HG02981 (cell line): ENCODE measurements at regions not wholly inside any gene's neighbourhood (a gene's known extent, or its start where the extent isn't known, plus 50 kb on each side); places are given as distances from the start of the nearest gene placed in this dataset.

Experiments used
- ATAC-seq: cut with Tn5 transposase; IDR thresholded peaks from one replicate; pipeline ENCODE4 v1.9.1; 2021; ENCODE audit warnings: mild to moderate bottlenecking, moderate library complexity; ENCODE audit not compliant: unreplicated experiment

DNA sequence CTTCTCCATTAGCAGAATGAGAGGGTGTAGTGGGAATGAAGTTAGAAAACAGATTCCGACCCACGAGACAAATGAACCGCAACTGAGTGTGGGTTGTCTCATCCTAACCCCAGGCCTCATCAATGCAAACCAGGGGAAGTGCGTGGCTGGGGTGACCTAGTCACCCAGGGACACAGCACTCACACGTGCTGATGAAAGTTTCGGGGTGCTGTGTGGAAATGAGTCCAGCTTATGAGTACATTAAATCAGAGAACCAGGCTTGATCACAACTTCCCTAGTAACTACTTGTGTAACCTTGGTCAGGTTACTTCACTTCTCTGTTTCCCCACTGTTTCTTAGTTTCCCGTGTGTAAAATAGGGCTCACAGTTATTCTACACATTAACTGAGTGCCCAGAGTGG, 95.4 kb upstream of the CDKN3 start:
- ATAC-seq: no peak

DNA sequence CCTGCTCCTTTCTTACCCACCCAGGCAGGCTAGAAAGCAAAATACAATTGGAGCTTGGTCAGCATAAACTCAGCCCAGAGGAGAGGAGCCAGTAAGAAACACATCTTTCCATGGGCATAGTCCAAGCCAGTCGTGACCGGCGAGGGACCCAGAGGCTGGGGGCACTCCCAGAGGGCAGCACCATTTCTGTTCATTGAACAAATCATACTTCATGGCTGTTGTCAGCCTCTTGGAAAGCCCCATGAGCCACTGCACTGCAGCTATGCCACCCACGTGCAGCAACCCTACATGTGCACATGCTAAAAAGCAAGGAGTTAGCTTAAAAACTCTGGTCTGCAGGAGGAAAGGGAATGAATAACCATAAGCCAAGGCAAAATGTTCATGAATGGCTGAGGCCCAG, 90.0 kb upstream of the CDKN3 start:
- ATAC-seq: no peak

DNA sequence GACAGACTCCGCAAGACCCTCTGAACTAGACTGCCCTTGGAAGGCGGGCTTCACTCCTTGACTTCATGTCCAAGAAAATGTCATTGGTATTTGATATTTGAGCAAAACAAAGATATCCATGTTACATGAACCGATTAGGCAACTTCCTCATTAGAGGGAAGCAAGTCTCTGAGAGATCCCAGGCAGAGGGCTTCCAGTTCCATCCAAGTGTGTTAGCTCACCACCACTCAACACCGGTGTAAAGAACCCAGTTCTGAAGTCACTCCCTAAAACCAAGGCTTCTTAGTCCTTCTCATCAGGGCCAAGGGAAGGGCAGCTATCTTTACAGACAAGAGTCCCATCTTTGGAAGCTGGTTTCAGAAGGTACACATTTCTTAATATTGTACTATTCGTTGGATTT, 87.2 kb upstream of the CDKN3 start:
- ATAC-seq: no peak

DNA sequence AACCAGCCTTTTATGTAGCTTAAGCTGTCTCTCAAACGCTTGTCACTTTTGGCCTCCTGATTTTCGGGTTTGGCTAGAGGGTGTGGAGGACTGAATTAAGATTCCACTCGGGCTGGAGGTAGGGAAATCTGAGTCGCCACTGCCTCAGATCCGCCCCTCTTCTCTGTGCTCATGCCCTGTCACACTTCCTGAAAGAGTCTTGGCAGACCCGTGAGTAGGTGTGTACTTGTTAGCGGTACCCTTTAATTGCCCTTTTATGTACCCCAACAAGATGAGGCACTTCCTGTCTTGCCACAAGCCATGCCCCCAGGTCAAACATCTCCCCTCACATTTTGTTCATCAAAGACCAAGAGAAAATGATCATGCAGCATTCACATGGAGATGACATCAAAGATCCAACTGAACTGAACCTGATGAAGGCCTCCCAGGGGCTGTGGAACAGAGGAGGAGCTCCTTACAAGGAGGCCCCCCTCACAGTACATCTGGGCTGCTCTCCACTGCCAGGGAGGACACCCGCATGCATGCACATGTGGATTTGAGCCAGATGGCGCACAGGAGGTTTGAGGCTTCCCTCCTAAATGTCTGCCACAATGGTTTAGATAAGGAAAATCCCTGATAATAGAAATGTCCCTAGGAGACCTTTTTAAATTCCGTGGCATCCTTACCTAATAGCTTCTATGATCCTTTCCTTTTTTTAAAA, 86.5 kb upstream of the CDKN3 start:
- no peak for ATAC-seq

DNA sequence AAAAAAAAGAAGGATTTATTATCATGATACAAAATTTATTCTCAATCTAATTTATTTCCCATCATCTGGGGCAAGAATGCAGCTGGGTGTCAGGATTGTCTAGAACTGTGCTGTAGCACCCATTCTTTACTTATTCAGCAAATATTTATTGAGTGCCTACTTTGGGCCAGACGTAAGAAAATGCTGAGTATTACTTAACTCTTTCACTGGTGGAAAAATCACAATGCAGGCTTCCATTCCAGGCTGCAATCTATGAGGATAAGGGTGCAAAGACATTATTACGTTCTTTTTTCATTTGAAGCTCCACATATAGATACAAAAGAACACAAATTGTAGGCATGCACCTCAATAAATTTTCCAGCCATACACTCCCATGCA, 86.0 kb upstream of the CDKN3 start:
- ATAC-seq: no peak

DNA sequence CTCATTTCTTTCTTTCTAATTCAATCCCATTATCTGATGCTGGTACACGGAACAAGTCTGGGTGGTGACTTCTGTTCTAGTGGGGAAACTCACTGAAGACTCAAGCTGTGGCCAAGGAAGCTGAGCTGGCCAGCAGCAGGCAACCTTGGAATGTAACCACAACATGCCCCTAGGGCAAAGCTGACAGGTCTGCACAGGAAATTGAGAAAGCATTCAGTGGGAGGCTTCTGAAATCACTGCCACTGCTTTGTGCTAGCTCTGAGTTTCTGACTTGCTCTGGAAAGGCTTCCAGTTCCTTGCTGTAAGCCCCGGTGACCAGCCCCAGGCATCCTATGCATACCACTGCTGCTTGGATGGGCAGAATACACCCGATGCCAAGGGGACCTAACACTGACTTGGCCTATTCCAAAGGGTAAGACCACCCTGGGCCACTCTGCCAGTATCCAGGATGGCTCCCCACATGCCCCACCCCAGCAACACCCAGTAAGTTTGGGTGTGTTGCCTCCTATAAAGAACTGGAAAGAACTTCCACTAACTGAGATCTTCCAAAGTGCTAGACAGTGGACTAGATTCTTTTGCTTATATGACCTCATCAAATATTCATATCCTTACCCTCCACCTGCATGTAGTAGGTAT, 84.5 kb upstream of the CDKN3 start:
- no peak for ATAC-seq

DNA sequence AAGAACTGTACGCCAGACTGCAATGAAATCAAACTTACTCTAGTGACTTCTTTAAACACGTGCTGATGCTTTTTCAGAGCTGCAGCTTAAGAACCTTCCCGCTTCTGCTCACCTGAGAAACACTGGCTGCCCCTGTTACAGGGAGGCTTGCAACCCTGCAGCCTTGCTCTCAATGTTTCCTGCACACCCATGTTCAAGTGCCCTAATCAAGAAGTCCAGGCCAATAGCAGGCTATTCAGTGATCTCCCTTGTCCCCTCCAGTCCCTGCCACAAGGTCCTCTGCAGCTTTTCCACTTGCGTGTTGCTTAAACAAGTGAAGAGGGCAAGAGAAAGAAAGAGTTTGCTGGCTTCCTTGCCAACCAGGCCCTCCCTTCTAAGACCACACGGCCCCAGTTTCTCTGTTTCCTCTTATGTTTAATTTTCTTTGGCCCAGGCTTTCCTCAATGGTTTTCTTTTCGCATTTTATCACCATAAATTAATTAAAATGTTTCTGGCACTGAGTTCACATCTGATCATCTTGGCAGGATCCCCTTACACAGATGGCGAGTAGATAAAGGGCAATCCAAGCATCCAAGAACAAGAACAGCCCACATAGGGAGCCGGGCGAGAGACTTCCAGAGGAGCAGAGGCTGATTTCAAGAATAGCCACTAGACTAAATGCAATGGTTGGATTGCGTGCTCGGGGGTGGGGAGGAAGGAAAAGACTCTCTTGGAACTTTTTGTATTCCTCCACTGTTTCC, 82.3 kb upstream of the CDKN3 start:
- no peak for ATAC-seq

DNA sequence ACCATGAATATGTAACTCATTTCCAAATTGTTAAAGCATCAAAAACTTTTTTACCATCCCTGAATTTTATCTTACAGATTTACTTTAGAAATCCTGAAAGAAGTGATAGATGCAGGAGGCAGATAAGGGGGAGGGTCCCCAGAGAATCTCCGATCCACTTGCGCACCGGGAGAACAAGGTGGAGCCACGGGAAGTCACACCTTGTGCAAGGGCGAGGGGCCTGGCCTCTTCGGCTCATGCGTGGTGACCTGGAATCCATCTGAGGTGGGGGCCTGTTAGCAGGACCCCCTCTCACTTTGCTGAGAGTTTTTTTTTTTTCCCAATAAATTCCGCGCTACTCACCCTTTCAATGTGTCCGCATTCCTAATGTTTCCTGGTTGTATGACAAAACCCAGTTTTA, 80.2 kb upstream of the CDKN3 start:
- no peak for ATAC-seq

DNA sequence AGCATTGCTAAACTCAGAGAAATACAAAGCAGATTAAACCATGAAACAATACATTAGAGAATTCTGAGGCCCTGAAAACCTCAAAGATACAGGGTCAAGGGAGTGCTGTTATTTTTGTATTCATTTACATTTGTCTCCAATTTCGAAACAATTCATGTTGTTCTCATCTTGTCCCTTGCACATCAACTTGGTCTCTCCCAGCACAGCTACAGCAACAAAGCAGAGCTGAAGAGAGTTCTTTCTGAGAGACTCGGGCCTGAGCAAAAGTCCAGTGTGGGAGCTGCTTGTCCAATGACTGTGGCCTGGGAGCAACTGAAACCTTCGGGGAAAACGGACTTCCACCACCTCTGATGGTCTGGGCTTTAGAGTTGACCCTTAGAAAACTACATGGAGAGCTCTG, 79.4 kb upstream of the CDKN3 start:
- no peak for ATAC-seq

DNA sequence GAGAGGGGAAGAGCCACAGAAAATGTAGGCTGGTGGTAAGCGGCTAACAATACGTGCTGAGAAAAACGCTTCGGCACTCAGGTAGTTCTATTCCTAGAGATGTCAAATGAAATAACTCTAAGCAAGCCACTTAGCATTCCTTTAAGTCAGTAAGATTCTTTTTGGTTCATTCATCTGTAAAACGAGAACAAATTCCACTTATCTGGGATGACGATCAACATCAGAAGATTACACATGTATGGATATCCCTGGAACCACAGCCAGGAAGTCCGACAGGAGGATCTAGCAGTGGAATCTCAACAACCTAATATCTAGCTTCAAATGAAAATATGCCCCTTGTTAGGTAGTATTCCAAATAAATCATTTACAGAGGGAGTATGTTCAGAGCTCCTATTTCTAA, 74.6 kb upstream of the CDKN3 start:
- no peak for ATAC-seq

DNA sequence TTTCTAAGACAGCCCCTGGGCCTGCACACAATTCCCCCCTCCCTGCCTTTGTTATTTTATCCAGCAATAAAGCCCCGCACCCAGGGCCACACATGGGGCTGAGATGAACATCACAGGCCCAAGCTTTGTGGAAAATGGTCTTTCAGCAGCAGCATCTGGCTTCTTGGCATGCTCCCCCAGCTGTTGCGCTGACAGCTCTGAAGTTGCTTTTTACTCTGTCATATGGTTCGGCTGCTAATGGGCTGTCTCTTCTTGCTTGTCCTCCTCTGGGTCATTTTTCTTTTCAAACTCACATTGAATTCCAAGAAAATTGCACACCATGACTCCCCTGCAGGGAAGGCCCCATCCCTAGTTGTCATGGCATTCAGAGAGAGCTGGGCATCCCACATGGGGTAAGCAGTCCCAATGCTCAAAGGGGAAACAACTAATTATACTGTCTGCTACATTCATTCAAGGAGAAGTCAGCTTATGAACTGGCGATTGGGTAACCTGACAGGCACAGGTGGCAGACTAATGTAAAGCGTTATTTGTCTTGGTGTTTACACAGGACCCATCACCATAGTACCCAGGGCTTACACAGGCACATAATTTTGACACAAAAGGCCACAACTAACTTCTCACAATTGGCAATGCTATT, 74.0 kb upstream of the CDKN3 start:
- ATAC-seq: no peak

DNA sequence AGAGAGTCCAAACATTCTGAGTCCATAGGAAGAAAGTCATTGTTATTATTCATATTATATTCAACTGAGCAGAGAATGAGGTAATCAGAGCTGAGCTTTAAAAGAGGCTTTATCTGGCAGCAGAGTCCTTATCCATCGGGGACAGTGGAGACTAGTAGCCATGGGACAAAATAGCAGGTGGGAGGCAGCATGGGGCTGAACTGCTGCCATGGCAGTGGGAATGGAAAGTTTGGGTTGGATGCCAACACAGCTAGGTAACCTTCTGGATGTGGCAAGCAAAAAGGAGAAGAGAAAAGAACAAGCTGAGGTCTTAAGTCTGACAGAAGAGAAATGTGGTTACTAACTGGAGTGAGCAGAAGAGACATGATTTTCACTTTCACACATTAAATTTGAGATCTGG, 71.0 kb upstream of the CDKN3 start:
- no peak for ATAC-seq

DNA sequence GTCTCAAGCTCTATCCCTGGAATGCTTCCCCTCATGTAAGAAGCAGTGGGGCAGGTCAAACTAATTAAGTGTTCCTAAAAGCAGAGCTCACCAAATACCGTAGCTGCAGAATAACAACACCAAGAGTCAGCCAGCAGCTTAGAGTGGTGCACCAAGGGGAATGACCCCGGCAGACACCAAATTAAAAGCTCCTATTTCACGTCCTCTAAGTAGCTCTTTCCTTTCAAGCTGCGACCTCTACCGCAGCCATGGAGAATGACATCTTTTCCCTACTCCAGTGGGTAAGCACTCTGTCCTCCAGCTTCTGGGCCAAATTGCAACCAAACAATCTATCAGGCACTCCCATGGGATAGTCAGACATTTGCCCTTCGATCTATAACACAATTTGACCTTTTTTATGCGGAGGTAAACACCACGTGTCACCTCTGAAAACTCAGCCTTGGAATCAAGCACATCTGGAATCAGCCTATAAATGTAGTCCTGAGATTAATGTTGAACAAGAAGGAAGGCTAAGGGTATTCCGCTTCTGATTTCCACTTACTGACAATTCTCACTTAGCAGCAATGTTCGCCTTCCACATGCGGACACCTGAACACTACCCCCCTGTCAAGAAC, 67.6 kb upstream of the CDKN3 start:
- no peak for ATAC-seq

DNA sequence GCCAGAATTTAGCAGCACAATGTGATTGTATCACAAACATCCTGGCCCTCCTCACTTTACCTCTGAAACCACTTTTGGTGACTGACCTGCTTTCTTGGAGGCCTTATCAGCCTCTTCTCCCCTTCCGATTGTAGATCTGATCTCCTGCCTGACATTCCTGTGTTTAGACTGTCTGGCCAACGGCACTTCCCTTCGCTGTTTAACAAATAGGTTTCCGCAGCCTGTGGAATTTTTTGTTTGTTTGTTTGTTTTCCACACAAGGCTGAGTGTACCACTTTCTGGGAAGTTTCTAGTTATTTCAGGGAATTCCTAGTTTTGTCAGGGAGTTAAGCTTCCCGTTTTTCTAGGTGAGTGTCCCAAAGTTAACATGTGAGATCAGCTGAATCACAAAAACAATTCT, 65.9 kb upstream of the CDKN3 start:
- no peak for ATAC-seq

DNA sequence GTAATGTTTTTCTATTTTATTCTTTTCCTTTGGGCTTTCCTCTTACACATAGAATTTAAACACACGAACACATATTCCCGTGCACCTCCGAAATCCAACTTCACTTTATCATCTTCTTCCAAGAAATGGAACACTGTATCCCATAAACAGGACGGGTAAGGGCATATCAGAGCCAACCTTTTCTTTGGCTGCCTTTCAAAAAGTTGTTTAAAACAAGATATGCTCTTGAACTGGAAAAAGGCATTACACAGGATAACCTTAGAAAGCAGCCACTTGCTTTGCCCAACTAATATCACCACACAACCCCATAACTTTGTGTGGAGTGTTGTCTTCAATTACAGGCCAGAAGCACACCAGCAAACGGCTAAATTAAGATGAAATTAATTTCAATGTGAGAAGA, 65.3 kb upstream of the CDKN3 start:
- ATAC-seq: no peak

DNA sequence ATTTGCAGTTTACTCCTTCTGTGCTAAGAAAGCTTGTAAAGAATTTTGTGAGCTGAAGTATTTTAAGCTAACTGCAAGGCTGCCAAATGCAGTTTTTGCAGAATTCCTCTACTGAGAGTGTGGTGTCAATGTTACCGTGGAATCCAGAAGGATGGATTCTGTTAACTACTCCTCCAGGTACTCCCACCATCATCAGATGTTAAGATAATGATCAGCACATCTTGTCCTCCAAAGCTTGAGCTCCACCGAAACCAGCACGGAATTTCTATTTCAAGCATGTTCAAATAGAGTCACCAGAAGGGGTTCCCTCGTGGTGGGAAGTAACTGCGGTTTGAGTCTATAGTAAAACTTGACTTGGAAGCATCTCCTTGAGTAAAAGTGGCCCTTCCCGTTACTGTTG, 64.3 kb upstream of the CDKN3 start:
- ATAC-seq: no peak

DNA sequence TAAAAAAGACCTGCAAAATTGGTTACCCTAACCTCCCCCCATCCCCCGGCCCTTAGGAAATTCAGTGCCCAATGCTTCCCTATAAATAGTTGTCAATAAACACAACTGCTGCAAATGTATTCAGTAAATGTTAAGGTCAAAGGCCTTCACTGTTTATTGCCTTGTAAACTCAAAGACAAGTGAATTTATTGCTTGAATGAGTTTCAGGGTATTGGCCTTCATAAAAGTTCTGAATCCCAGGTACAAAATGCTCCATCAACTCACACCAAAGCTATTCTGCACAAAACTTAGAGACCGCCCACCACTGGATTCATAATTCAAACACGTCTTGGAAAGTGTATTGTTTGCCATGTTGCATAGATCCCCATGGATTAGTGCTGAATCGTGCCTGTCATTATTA, 63.3 kb upstream of the CDKN3 start:
- ATAC-seq: no peak

DNA sequence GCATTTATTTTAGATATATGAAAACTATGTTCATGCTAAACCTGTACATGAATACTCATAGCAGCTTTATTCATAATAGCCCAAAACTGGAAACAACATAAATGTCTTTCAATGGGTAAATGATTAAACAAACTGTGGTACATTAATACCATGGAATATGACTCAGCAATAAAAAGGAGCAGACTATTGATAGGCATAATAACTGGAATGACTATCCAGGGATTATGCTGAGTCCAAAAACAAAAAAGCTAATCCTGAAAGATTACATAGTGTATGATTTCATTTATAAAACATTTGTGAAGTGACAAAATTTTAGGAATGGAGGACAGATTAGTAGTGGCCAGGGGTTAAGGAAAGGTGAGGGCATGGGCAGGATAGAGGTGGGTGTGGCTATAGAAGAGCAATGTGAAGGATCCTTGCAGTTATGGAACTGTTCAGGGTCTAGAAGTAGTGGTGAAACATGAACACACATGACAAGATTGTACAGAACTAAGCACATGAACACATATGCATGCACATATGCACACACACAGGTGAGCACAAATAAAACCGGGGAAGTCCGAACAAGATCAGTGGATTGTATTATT, 61.1 kb upstream of the CDKN3 start:
- no peak for ATAC-seq

DNA sequence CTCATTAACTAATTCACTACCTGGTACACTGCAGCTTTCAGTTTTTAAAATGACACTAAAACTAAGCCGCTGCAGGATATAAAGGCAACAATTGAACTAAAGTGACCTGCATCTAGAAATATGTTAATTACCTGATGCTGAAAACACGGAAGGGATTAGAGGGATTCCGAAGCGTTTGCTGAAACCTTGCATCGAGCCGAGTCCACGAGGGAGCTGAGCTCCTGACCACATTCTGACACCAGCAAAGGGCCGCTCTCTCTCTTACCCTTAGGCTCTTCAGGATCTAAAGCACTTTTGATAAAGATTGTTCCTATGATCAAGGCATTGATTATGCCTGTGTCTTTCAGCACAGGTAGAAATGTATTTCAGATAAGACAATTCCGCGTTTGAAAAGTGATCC, 59.5 kb upstream of the CDKN3 start:
- ATAC-seq: no peak

DNA sequence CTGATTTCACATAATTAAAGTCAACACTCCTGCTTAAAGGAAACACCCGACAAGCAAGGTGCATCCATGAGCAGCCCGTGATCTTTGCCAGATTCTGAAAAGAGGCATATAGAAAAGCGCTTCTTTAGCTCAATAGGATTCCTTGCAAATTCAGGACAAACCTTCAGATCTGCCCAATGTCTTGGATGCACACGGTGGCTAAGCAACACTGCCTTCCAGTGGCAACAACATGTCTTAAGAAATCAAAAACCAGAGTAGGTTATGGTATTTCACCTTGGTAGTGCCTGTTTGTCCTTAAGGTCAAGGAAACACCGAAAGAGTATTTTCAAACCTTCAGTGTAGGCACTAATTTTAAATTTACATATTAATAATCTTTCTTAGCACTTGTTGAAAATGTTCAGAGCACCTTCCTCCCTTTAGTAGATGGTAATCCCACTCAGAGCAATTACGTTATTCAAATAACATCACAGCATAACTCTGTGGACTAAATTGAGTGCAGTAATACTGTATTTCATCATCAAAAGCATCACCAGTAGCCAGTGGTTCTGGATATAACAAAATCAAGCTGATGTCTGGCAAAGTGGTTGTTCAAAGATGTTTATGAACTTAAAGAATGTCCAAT, 58.0 kb upstream of the CDKN3 start:
- no peak for ATAC-seq

DNA sequence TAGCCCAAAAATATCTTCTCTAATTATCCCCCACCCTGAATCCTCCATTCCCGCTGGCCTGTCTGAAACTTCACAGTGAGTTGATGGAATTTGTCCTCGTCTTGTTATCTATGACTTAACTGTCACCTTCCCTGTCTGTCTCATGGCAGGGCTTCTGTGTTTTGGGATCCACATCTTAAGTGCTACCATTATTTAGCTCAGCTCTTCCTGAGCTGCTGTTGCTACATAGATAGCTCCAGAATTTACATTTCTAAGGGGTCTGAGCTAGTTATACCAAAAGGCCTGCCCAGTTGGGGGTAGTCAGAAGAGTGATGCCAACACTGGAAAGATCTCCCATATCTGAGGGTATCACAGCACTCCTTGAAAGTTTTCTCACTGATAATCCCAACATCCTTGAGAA, 57.0 kb upstream of the CDKN3 start:
- ATAC-seq: no peak
